ENCODE measurements at regions not wholly inside any gene's neighbourhood (a gene's known extent, or its start where the extent isn't known, plus 50 kb on each side); places are given as distances from the start of the nearest gene placed in this dataset.

GRCh38 chr3:117774130-117774529 lies 1064.6 kb downstream of the TUSC7 start:
- ATAC-seq (no peak), DNase-seq (no peak)
- intact Hi-C loops (cut with micrococcal nuclease) = no loop called here

- DNase-seq = no peak
- intact Hi-C loops (cut with micrococcal nuclease) = no loop called here
- no peak for ATAC-seq
Measured at GRCh38 chr3:117786349-117786748, 1076.8 kb downstream of the TUSC7 start.

- no peak for DNase-seq
- ATAC-seq = no peak
Measured at GRCh38 chr3:117788061-117788460, 1078.5 kb downstream of the TUSC7 start.

GRCh38 chr3:117788506-117788905 lies 1078.9 kb downstream of the TUSC7 start:
- intact Hi-C loops (cut with micrococcal nuclease) = no loop called here
- ATAC-seq = no peak
- no peak for DNase-seq

More at GRCh38 chr3:117788061-117788460, 1078.5 kb downstream of the TUSC7 start:
- intact Hi-C loops (cut with micrococcal nuclease) = no loop called here

- DNase-seq = no peak
- intact Hi-C loops (cut with micrococcal nuclease) = no loop called here
- ATAC-seq = no peak
Measured at GRCh38 chr3:117790235-117790987, 1080.8 kb downstream of the TUSC7 start.

GRCh38 chr3:117793622-117794265 lies 1084.2 kb downstream of the TUSC7 start:
- DNase-seq = no peak
- ATAC-seq = no peak
- intact Hi-C loops (cut with micrococcal nuclease) = no loop called here

- ATAC-seq (no peak), DNase-seq (no peak)
- intact Hi-C loops (cut with micrococcal nuclease) = no loop called here
Measured at GRCh38 chr3:117798221-117798620, 1088.6 kb downstream of the TUSC7 start.

GRCh38 chr3:117798687-117799386 lies 1089.3 kb downstream of the TUSC7 start:
- ATAC-seq (no peak), DNase-seq (no peak)
- intact Hi-C loops (cut with micrococcal nuclease) = no loop called here

GRCh38 chr3:117799387-117799735 lies 1089.8 kb downstream of the TUSC7 start:
- no peak for ATAC-seq
- intact Hi-C loops (cut with micrococcal nuclease) = no loop called here
- no peak for DNase-seq

GRCh38 chr3:117801912-117802239 lies 1092.3 kb downstream of the TUSC7 start:
- no peak for DNase-seq
- intact Hi-C loops (cut with micrococcal nuclease) = no loop called here
- ATAC-seq = no peak

- intact Hi-C loops (cut with micrococcal nuclease) = loop anchor here (10.0 kb wide), 1 partner anchor 125 kb away; no protein-coding TSS in a partner anchor
- DNase-seq (no peak), ATAC-seq (no peak)
Measured at GRCh38 chr3:117809186-117810081, 1099.9 kb downstream of the TUSC7 start.

GRCh38 chr3:117811786-117812185 lies 1102.2 kb downstream of the TUSC7 start:
- intact Hi-C loops (cut with micrococcal nuclease) = loop anchor here (10.0 kb wide), 1 partner anchor 127 kb away; no protein-coding TSS in a partner anchor
- DNase-seq (no peak), ATAC-seq (no peak)

- no peak for DNase-seq
- ATAC-seq = no peak
- intact Hi-C loops (cut with micrococcal nuclease) = loop anchor here (10.0 kb wide), 1 partner anchor 130 kb away; no protein-coding TSS in a partner anchor
Measured at GRCh38 chr3:117814975-117815374, 1105.4 kb downstream of the TUSC7 start.

GRCh38 chr3:117817103-117817502 lies 1107.5 kb downstream of the TUSC7 start:
- ATAC-seq (no peak), DNase-seq (no peak)
- intact Hi-C loops (cut with micrococcal nuclease) = loop anchor here (10.0 kb wide), 1 partner anchor 132 kb away; no protein-coding TSS in a partner anchor

GRCh38 chr3:117818592-117818991 lies 1109.0 kb downstream of the TUSC7 start:
- no peak for ATAC-seq
- intact Hi-C loops (cut with micrococcal nuclease) = loop anchor here (10.0 kb wide), 1 partner anchor 134 kb away; no protein-coding TSS in a partner anchor
- DNase-seq = no peak

- no peak for DNase-seq
- ATAC-seq = no peak
- intact Hi-C loops (cut with micrococcal nuclease) = no loop called here
Measured at GRCh38 chr3:117820658-117821299, 1111.2 kb downstream of the TUSC7 start.

GRCh38 chr3:117822416-117822815 lies 1112.8 kb downstream of the TUSC7 start:
- intact Hi-C loops (cut with micrococcal nuclease) = no loop called here
- ATAC-seq (no peak), DNase-seq (no peak)

- DNase-seq (no peak), ATAC-seq (no peak)
- intact Hi-C loops (cut with micrococcal nuclease) = no loop called here
Measured at GRCh38 chr3:117836296-117836695, 1126.7 kb downstream of the TUSC7 start.

GRCh38 chr3:117837391-117837790 lies 1127.8 kb downstream of the TUSC7 start:
- ATAC-seq (no peak), DNase-seq (no peak)
- intact Hi-C loops (cut with micrococcal nuclease) = no loop called here

Measured in left ventricle myocardium superior (tissue), 1 donor.